GM19239 (cell line): ENCODE measurements at regions not wholly inside any gene's neighbourhood (a gene's known extent, or its start where the extent isn't known, plus 50 kb on each side); places are given as distances from the start of the nearest gene placed in this dataset.
A peak's percentile ranks its signal among the peaks of the same experiment; 100 is the strongest.

ENCODE experiments used
- DNase-seq: peaks from one replicate; pipeline ENCODE4 v3.0.0; 2011; ENCODE audit warnings: low spot score; ENCODE audit not compliant: insufficient read length
- FAIRE-seq: peaks from 2 replicates; lab custom pipeline; 2011; peaks lifted over from hg19 to GRCh38; lab: Jason Lieb, UNC

GRCh38 chrX:6803607-6804006 lies 268.7 kb upstream of the VCX3A start:
- DNase-seq, result no peak
- peak; percentile 26 for FAIRE-seq

DNA sequence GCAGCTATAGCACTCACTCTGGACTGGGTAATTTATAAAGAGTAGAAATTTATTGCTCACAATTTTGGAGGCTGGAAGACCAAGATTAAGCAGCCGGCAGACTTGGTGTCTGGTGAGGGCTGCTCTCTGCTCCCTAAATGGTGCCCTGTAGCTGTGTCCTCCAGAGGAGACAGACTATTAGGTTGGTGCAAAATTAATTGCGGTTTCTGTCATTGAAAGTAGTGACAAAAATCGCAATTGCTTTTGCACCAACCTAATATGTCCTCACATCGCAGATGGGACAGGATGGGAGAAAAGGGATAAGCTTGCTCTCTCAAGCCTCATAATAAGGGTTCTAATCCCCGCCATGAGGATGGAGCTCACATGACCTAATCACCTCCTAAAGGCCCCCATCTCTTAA lies 258.1 kb upstream of the VCX3A start:
- FAIRE-seq (no peak), DNase-seq (no peak)

- no peak for DNase-seq
- no peak for FAIRE-seq
Measured at GRCh38 chrX:6783912-6784311, 249.0 kb upstream of the VCX3A start.

DNA sequence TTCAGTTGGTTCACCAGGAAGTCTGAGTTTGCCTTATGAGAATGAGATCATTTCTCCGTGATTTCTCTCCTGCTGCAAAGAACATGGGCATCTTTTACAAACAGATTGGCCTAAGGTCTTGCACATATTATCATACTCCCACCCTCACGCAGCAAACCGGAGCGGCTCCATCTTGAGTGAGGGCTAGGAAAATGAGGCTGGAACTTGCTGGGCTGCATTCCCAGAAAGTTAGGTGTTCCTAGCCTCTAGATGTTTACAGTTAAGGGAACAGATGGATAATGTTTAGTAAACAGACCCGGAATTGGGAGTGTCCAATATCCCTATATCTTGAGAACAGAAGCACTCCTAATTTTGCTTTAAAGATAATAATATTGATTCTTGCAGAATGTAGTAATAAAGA lies 247.9 kb upstream of the VCX3A start:
- DNase-seq (no peak), FAIRE-seq (no peak)

DNA sequence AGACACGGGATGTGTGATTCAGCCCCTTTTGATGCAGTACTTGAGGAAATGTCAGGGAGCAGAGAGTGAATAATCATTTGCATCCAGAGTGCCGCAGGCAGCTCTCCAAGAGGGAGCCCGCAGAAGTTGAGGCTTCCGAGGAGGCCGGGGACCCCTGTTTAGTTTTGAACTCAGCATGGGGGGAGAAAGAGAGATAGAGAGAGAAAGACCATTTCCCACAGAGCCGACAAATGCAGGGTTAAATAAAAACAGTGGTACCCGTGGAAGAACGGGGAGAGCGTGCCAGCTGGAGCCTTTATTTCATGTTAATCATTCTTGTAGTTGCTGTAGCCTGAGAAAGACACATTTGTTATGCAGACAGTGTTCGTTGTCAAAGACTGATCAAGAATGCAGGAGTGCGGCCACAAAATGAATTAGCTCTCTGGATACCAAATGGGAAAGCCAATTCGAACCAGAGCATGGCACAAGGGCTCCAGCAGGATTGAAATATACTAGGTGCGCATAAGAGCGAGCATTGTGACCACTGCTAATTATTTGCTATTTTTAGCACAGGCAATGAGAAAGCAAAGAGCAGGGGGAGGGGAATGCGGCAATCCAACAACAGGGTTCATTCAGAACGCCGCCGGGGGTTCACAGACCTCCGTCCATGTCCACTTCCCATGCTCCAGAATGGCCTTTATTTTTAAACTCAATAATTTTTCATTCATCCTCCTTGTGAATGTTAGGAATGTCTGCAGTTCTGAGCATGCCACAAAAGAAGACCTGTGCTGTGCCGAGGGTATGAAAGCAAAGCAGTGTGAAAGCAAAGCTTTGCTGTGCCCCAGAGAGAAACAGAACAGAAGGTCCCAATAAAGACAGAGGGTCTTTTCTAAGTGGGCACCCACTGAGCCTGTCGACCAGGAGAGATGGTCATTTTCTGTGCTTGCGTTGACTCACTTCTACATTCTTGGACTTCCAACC lies 243.9 kb upstream of the VCX3A start:
- DNase-seq, result no peak
- no peak for FAIRE-seq

DNA sequence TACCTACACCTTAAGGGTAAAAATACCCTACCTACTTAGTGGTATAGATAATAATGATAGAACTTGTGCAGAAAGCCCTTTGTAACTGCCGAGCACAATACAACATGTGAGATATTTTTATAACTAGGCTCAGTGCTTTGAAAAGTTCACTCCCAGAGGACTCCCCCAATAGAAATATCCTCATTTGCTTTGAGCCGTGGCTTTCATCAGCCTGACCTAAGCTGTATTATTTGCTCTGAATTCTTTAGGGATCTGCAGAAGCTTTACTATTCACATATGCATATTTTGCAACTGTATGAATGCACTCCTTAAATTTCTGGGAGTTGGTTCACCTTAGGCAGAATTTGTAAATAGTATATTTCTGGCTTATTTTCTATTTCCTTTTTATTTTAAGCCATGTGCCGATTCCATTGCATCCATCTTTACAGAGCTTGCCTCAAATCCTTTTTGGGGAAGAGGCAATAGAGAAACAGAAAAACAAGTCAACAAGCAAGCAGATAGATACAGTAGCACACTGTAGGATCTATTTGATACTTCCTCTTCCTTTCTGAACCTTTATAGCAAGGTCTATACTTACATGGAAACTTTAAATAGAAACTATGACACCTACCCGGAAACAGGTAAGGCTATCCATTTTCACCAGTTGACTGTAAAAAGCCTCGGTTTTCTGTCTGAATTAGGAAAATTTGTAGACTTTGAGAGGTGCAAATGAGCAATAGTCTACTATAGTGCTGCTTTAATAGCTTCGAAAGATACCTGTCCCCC lies 242.5 kb upstream of the VCX3A start:
- peak; percentile 28 for FAIRE-seq
- DNase-seq, result peak; percentile 1

DNA sequence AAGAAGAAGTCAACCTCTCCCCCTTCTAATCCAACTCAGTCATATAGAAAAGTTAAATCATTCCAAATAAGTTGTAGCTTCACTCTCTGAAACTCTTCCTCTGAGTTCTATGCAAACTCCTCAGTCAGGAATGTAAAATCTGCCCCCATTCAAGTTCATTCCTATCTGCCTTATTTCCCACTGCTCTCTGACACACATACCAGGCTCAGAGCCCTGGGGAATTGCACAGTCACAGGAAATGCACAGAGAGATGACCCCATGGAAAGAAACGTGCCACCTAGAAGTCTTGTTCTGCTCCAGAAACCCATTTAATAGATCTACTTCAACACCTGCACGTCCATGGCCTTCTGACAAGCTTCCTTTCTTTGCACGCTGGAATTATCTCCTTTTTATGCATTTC lies 236.0 kb upstream of the VCX3A start:
- DNase-seq (no peak), FAIRE-seq (no peak)

DNA sequence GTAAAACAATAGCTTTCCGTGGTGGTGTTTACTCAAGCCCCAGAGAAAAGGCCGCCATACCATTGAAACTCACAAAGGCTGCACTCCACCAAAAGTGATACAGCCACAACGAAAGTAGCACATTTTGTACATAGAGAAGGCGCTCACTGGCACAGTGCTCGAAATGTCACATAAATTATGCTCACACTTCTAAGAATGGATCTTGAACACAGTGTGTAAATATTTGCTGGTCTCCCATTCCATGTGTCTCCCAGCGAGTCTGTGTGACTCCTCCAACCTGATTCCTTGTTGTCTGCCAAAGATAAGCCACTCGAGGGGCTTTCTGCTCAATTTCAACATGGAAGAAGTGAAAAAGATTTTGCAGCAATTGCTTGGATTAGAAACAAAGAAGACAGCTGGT lies 234.0 kb upstream of the VCX3A start:
- DNase-seq (no peak), FAIRE-seq (no peak)

DNA sequence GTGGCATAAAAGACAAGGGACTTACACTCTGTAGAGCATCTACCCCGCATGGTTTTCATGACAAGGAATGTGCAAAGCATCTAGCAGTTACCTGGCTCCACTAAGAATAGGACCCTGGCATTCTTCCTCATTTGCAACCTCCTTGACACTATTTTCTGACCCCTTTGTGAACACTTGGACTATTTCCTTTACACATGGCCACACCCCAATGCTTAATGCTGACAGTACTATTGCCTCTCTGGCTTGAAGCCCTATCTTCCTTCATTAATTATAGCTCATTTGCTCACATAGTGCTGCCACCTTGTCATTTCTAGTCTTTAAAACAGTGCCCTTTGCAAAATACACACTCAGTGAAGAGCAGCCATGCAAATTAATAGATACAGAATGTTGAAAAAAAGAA lies 226.3 kb upstream of the VCX3A start:
- DNase-seq (no peak), FAIRE-seq (no peak)

- no peak for FAIRE-seq
- no peak for DNase-seq
Measured at GRCh38 chrX:6759655-6760375, 224.9 kb upstream of the VCX3A start.

GRCh38 chrX:6758234-6758633 lies 223.3 kb upstream of the VCX3A start:
- DNase-seq (no peak), FAIRE-seq (no peak)

DNA sequence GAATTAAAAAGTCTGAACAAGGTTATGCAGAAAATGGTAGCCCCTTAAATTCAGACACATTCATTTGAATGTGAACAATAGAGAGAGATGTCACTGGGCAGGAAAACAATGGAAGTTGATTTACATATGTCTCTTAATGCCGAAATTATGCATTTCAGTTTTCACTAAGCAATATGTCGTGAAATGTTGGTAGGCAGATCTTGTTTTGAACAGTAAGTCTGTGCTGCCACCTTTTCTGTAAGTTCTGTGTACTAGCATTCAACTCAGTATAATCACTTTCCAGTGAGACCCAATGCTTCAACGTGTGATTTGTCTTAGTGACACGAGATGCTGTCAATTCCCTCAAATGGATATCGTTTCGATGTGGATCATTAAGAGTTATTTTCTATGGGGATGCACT lies 222.7 kb upstream of the VCX3A start:
- DNase-seq (no peak), FAIRE-seq (no peak)

GRCh38 chrX:6748595-6748994 lies 213.7 kb upstream of the VCX3A start:
- FAIRE-seq (peak; percentile 92), DNase-seq (no peak)

DNA sequence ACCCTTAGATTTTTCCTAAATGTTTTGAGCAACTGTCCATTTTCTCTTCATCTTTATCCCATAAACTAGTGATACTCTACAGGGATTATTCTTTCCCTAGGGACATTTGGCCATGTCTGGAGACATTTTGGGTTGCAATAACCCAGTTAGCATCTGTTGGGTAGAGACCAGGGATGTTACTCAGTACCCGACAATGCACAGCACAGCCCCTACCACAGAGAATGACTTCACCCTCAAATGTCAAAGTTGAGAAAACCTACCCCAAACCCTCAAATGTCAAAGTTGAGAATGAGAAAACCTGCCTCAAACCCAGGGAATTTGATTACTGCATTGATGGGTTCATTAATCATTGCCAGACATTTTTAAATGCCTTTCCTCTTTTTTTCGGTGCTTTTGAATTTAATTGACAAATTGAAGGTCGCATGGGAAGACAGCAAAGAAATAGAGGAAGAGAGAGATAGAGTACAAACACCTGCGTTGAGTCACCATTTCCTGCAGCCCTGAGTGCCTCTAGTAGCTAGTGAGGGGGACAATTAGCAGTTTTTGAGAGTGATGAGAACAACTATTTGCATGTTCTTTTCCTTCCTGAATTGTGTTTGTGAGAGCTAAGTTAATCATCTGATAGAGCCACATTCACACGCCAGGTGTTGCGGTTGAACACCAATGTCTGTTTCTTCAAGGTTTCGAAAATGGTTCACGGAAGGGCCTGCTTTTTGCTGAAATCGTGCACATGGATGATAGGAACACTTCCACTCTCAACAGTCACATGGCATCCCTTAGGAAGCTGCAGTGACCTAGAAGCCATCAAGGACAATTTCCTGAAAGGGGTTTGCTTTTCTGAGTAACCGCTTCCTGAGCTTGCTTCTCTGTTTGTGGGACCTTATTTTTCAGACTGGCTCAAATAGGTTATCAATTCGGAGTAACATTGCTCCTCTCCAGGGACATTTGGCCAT lies 203.9 kb upstream of the VCX3A start:
- DNase-seq (peak; percentile 6), FAIRE-seq (peak; percentile 100)

DNA sequence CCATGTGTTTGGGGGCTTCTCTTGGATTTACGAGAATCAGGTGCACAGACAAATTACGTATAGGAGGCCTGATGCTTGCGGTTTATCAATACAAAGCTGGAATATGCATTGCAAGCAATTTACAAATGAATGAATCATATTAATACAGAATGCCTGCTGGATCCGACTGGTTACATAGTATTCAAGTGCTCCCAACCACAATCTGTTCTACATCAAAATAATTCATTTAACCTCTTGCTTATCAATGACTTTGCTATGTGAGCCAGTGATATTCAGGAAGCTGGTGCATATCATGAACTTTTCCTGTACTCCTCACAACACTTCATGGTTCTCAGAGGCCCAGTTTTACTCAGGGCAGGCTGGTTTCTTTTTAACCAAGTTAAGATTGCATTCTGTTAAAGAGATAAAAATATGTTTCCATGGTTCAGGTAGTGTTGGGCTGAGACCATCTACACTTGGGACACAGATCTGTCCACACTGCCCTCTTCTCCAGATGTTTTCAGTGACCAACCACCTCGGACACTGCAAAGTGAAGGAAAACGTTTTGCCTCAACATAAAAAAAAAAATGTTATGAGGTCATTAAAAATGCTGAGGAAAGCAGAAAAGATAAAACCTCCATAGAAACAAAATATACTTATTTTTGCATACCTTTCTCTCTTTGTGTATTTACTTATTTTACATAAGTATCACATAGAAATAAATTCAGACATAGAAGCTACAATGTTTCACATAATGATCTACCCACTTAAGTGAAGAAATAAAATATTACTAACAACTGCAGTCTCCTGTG lies 200.1 kb upstream of the VCX3A start:
- peak; percentile 91 for FAIRE-seq
- DNase-seq, result no peak

- peak; percentile 81 for FAIRE-seq
- no peak for DNase-seq
Measured at GRCh38 chrX:6732101-6732500, 197.2 kb upstream of the VCX3A start.

GRCh38 chrX:6729626-6730025 lies 194.7 kb upstream of the VCX3A start:
- no peak for FAIRE-seq
- no peak for DNase-seq

GRCh38 chrX:6718766-6719165 lies 183.8 kb upstream of the VCX3A start:
- DNase-seq (no peak), FAIRE-seq (peak; percentile 55)
